ENCODE measurements at regions not wholly inside any gene's neighbourhood (a gene's known extent, or its start where the extent isn't known, plus 50 kb on each side); places are given as distances from the start of the nearest gene placed in this dataset.

- ChIA-PET POLR2A (no interaction called here), CTCF (no interaction called here)
- H3K27ac ChIP-seq, result no peak overlapping the region
- H3K4me3 ChIP-seq, result no peak overlapping the region
- FAIRE-seq, result no peak
- no peak for ATAC-seq
- no peak for DNase-seq (ENCODE audit: low read depth in 1 of 2, low spot score in 1 of 2)
- no peak for TF ChIP-seq USF2 (IDR thresholded peaks at IDR 0.05)
- TF ChIP-seq RARB (CRISPR knock-in tag; IDR thresholded peaks at IDR 0.05), result no peak
- no peak overlapping the region for H3K4me2 ChIP-seq
- no peaks in the 10 kb centered on the region for H3K4me1 ChIP-seq
- no peaks in the 10 kb centered on the region for H3K9me3 ChIP-seq
Observed at GRCh38 chrX:122517786-122518185, 666.3 kb upstream of the GRIA3 start.

GRCh38 chrX:122545778-122546177 is 638.3 kb upstream of the GRIA3 start:
- Histone ChIP-seq H3K4me2 (no peak overlapping the region), H3K9me3 (no peaks in the 10 kb centered on the region), H3K4me3 (no peak overlapping the region), H3K4me1 (no peaks in the 10 kb centered on the region), H3K27ac (no peak overlapping the region)
- TF ChIP-seq ZSCAN20 (CRISPR knock-in tag; IDR thresholded peaks at IDR 0.05), result no peak
- TF ChIP-seq MAZ (IDR thresholded peaks at IDR 0.05; ENCODE audit: borderline replicate concordance, low read depth, low read length), result no peak
- TF ChIP-seq TFCP2L1 (CRISPR knock-in tag; IDR thresholded peaks at IDR 0.05), result no peak
- no peak for TF ChIP-seq RCOR1 (IDR thresholded peaks at IDR 0.05; ENCODE audit: low read depth, low read length)
- no peak for TF ChIP-seq JUNB (IDR thresholded peaks at IDR 0.05)
- TF ChIP-seq FOSL2 (IDR thresholded peaks at IDR 0.05), result no peak
- no peak for TF ChIP-seq FOSL2 (CRISPR knock-in tag; IDR thresholded peaks at IDR 0.05)
- no peak for TF ChIP-seq FOXS1 (CRISPR knock-in tag; IDR thresholded peaks at IDR 0.05)
- TF ChIP-seq CTCF (IDR thresholded peaks at IDR 0.05), result no peak
- TF ChIP-seq CBX8 (IDR thresholded peaks at IDR 0.05), result no peak
- ChIA-PET CTCF (no interaction called here), POLR2A (no interaction called here)
- FAIRE-seq, result no peak
- no peak for ATAC-seq
- DNase-seq (ENCODE audit: low read depth in 1 of 2, low spot score in 1 of 2), result no peak

GRCh38 chrX:122546269-122546668 is 637.8 kb upstream of the GRIA3 start:
- FAIRE-seq (no peak), ATAC-seq (no peak), DNase-seq (ENCODE audit: low read depth in 1 of 2, low spot score in 1 of 2) (no peak)
- no peaks in the 10 kb centered on the region for H3K9me3 ChIP-seq
- ChIA-PET CTCF (no interaction called here), POLR2A (no interaction called here)
- no peak overlapping the region for H3K4me2 ChIP-seq
- no peak overlapping the region for H3K27ac ChIP-seq
- 10% methylated on average over 1 of the region's 1 CpG for WGBS (ENCODE audit: missing lambda C conversion rate)
- no peak overlapping the region for H3K4me3 ChIP-seq
- TF ChIP-seq POLR2AphosphoS2 (conservative IDR thresholded peaks at IDR 0.05; ENCODE audit: low read length) (no peak), CBX2 (IDR thresholded peaks at IDR 0.05; ENCODE audit: borderline replicate concordance, low read depth) (no peak), RFX5 (IDR thresholded peaks at IDR 0.05) (no peak), E2F6 (IDR thresholded peaks at IDR 0.05; ENCODE audit: borderline replicate concordance, low read depth) (no peak), PHF8 (IDR thresholded peaks at IDR 0.05; ENCODE audit: borderline replicate concordance, low read depth) (no peak), REST (IDR thresholded peaks at IDR 0.05) (no peak), ZSCAN20 (CRISPR knock-in tag; IDR thresholded peaks at IDR 0.05) (no peak), ZFP36 (IDR thresholded peaks at IDR 0.05; ENCODE audit: borderline replicate concordance, partially characterized antibody) (no peak)
- no peaks in the 10 kb centered on the region for H3K4me1 ChIP-seq
